Stimulated activated naive CD8-positive, alpha-beta T cell treated with anti-CD3 and anti-CD28 coated beads, Interleukin-15, amount 100 ng/mL, for 72 hours (primary cell): ENCODE measurements at regions not wholly inside any gene's neighbourhood (a gene's known extent, or its start where the extent isn't known, plus 50 kb on each side); places are given as distances from the start of the nearest gene placed in this dataset.

Experiments used
- ATAC-seq: fragments of 150-1000 bp; cut with Tn5 transposase; 2 replicates; pipeline ENCODE4 v1.10.0; 2021; ENCODE audit warnings: mild to moderate bottlenecking, moderate library complexity
- DNase-seq, 2 donors: peaks; one replicate each; pipeline ENCODE4 v3.0.0; 2021 to 2022
- H3K27ac Mint-ChIP-seq, 2 donors: one replicate each; pipeline ENCODE4 v1.8.0; 2022; ENCODE audit warnings: mild to moderate bottlenecking in 2 of 2, mixed read lengths in 2 of 2, moderate library complexity in 2 of 2
- H3K27me3 Mint-ChIP-seq: one replicate; pipeline ENCODE4 v1.8.0; 2022; ENCODE audit warnings: mixed read lengths
- H3K4me1 Mint-ChIP-seq: one replicate; pipeline ENCODE4 v1.8.0; 2022; ENCODE audit warnings: mild to moderate bottlenecking, mixed read lengths
- H3K4me3 Mint-ChIP-seq, 2 donors: one replicate each; pipeline ENCODE4 v1.8.0; 2022; ENCODE audit warnings: mild to moderate bottlenecking in 2 of 2, mixed read lengths in 2 of 2, moderate library complexity in 1 of 2
- H3K9me3 Mint-ChIP-seq, 2 donors: one replicate each; pipeline ENCODE4 v1.8.0; 2022; ENCODE audit warnings: mixed read lengths in 2 of 2

DNA sequence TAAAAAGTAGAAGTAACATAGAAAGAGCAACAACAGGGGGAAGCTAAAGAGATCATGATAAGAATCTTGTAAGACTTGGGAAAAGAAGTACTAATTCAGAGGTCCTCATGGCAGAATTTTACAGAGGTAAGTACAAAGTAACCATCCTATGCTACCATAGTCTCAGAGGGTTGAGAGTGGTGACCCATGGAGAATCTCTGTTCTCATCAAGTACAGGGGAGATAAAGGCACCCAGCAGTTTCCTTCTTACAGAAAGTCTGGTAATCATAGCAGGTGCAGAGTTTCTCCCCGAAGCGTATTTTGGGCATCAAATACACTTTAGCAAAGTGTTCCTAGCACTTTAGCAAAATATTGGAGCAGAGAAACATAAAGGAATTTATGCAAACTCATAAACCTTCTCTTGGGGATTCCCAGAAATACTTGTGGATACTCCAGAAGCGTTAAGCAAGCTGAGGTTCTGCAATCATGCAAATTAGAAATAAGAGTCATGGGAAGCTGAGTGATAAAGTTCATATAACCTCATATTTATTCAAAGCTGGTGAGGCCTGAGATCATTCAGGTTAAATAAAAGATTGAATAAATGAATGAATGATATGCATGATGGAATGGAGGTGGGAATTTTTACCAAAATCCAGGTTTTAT, 101.0 kb upstream of the SMC2 start:
- no peaks in the 10 kb centered on the region for H3K4me1 Mint-ChIP-seq
- H3K9me3 Mint-ChIP-seq: no peaks in the 10 kb centered on the region
- no peak overlapping the region for H3K4me3 Mint-ChIP-seq
- H3K27me3 Mint-ChIP-seq: no peaks in the 10 kb centered on the region
- DNase-seq (no peak), ATAC-seq (no peak)
- H3K27ac Mint-ChIP-seq: no peak overlapping the region

GRCh38 chr9:103997856-103998370, 96.2 kb upstream of the SMC2 start:
- DNase-seq: no peak
- Mint-ChIP-seq H3K4me1 (no peaks in the 10 kb centered on the region), H3K9me3 (no peaks in the 10 kb centered on the region), H3K4me3 (no peak overlapping the region), H3K27me3 (no peaks in the 10 kb centered on the region), H3K27ac (no peak overlapping the region)
- no peak for ATAC-seq

GRCh38 chr9:103999375-104000062, 94.6 kb upstream of the SMC2 start:
- H3K27ac Mint-ChIP-seq: no peak overlapping the region
- no peaks in the 10 kb centered on the region for H3K4me1 Mint-ChIP-seq
- H3K4me3 Mint-ChIP-seq: no peak overlapping the region
- no peaks in the 10 kb centered on the region for H3K27me3 Mint-ChIP-seq
- no peak for DNase-seq
- peak; percentile 40 for ATAC-seq
- H3K9me3 Mint-ChIP-seq: no peaks in the 10 kb centered on the region

- Mint-ChIP-seq H3K9me3 (peaks cover 0 to 4% of the 10 kb centered on the region in 2 donors), H3K27ac (peak overlapping the region in 1 of 2 donors; percentile 65), H3K4me3 (peak overlapping the region in 1 of 2 donors; percentile 21), H3K27me3 (peaks cover 7% of the 10 kb centered on the region), H3K4me1 (no peaks in the 10 kb centered on the region)
- DNase-seq (no peak), ATAC-seq (no peak)
Measured at GRCh38 chr9:104009826-104010225, 84.3 kb upstream of the SMC2 start.

DNA sequence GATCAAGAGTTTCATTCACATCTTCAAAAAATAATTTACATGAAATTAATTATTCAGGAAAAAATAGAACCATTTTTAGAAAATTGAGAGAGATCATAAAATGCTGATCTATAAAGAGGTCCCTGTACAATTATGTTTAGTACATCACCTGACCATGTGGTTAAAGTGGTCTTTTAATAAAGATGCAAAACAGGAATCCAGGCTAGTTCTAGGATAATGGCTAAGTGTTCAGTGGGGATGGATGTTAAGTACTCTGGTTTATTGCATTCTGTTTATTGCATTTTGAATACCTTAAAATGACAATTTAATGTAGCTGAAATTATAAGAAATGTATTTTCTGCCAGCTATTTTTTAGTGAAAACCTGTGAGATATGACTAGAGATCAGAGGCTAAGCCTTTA, 72.0 kb upstream of the SMC2 start:
- Mint-ChIP-seq H3K4me3 (no peak overlapping the region), H3K27ac (no peak overlapping the region), H3K27me3 (peaks cover 16% of the 10 kb centered on the region), H3K9me3 (peaks cover 6 to 9% of the 10 kb centered on the region in 2 donors), H3K4me1 (peaks cover 2% of the 10 kb centered on the region)
- ATAC-seq: no peak
- no peak for DNase-seq

- DNase-seq: no peak
- Mint-ChIP-seq H3K27ac (no peak overlapping the region), H3K27me3 (peaks cover 16% of the 10 kb centered on the region), H3K4me1 (peaks cover 23% of the 10 kb centered on the region), H3K4me3 (no peak overlapping the region), H3K9me3 (peaks cover 6 to 9% of the 10 kb centered on the region in 2 donors)
- ATAC-seq: peak; percentile 47
Measured at GRCh38 chr9:104025104-104025503, 69.0 kb upstream of the SMC2 start.

DNA sequence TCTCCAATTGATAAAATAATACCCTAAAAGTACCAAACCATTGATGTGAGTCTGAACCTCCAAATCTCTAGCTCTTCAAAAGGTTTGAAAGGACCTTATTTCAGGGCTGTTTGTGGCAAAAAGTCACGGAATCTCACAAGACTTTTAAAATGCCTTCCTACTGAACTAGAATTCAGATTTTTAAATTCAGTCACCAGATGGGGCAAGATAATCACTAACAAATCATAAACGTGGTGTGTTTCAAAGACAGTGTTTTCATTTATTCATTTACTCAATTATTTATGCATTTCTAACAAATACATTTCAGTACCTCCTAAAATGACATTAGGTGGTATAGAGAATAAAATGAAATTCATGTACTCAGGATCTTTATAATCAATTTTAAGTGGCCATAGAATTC, 68.2 kb upstream of the SMC2 start:
- Mint-ChIP-seq H3K4me1 (peaks cover 23% of the 10 kb centered on the region), H3K27me3 (peaks cover 16% of the 10 kb centered on the region), H3K4me3 (no peak overlapping the region), H3K9me3 (peaks cover 3% of the 10 kb centered on the region in 2 donors), H3K27ac (no peak overlapping the region)
- DNase-seq: no peak
- ATAC-seq: no peak

DNA sequence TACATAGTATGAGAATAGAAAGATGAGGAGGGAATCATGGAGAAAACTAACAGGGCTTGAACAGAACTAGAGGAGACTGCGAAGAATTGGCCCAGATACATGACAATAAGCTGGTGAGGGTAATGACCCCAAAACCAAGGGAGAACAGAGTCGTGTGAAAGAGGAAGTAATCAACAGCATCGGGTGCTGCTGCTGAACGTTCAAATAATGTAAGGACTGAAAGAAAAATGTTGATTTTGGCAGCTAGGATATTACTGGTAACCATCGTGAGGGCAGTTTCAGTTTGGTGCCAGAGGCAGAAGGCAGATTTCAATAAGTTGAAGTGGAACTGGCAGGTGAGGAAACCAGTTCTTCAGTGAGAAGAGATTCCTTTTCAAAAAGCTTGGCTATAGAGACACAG, 66.8 kb upstream of the SMC2 start:
- Mint-ChIP-seq H3K27me3 (peaks cover 9% of the 10 kb centered on the region), H3K9me3 (no peaks in the 10 kb centered on the region), H3K4me3 (no peak overlapping the region), H3K4me1 (peaks cover 23% of the 10 kb centered on the region), H3K27ac (peak overlapping the region in 1 of 2 donors; percentile 13)
- ATAC-seq (no peak), DNase-seq (no peak)

GRCh38 chr9:104028827-104029226, 65.3 kb upstream of the SMC2 start:
- no peaks in the 10 kb centered on the region for H3K9me3 Mint-ChIP-seq
- H3K4me3 Mint-ChIP-seq: peak overlapping the region in 1 of 2 donors; percentile 0
- H3K4me1 Mint-ChIP-seq: peaks cover 23% of the 10 kb centered on the region
- DNase-seq: peak; percentile 3 to 25
- H3K27ac Mint-ChIP-seq: peak overlapping the region in 1 of 2 donors; percentile 1
- peak; percentile 94 for ATAC-seq
- H3K27me3 Mint-ChIP-seq: peaks cover 5% of the 10 kb centered on the region
